Lower lobe of right lung (tissue), 2 donors: ENCODE measurements at regions not wholly inside any gene's neighbourhood (a gene's known extent, or its start where the extent isn't known, plus 50 kb on each side); places are given as distances from the start of the nearest gene placed in this dataset.
"Not testable (repeated sequence)": the region's sequence is repeated elsewhere in the genome, so short reads cannot be mapped to it uniquely, and the experiment has no call there.

Experiments
- ATAC-seq, 2 donors: fragments of 200-7000 bp; cut with Tn5 transposase; one replicate each; pipeline ENCODE4 v1.9.1; 2020 to 2022; ENCODE audit warnings: mild to moderate bottlenecking in 2 of 2, moderate library complexity in 2 of 2
- DNase-seq: peaks from one replicate; pipeline ENCODE4 v3.0.0-alpha.2; 2020
- H3K27ac ChIP-seq: fragments of 200-600 bp; one replicate; pipeline ENCODE4 v1.8.0; 2022
- H3K27me3 ChIP-seq: fragments of 200-600 bp; one replicate; pipeline ENCODE4 v1.8.0; 2022; ENCODE audit warnings: low read depth
- H3K36me3 ChIP-seq: fragments of 200-600 bp; one replicate; pipeline ENCODE4 v1.8.0; 2022; ENCODE audit warnings: mild to moderate bottlenecking
- H3K4me1 ChIP-seq: fragments of 200-600 bp; one replicate; pipeline ENCODE4 v1.8.0; 2022
- H3K4me3 ChIP-seq: fragments of 200-600 bp; one replicate; pipeline ENCODE4 v1.8.0; 2022; ENCODE audit warnings: mild to moderate bottlenecking
- H3K9me3 ChIP-seq: fragments of 200-600 bp; one replicate; pipeline ENCODE4 v1.8.0; 2022
- CTCF ChIP-seq: fragments of 200-600 bp; IDR thresholded peaks from one replicate; pipeline ENCODE4 v1.8.0; 2022; ENCODE audit warnings: antibody characterized with exemption, mild to moderate bottlenecking
- intact Hi-C: fragments of 100-400 bp; cut with DNase I; formaldehyde crosslinking; loops from one replicate; pipeline ENCODE4 v1.11.0; 2022
- donor health status: DM: no; HTN: yes; CAD: no; lungs with severe emphysema.

GRCh38 chr10:106355450-106355849 is 809.1 kb downstream of the SORCS1 start:
- intact Hi-C loops = no loop called here
- no peak for DNase-seq
- no peak overlapping the region for H3K27ac ChIP-seq
- H3K4me1 ChIP-seq = no peaks in the 10 kb centered on the region
- TF ChIP-seq CTCF = no peak
- H3K4me3 ChIP-seq = no peak overlapping the region
- ATAC-seq = no peak
- H3K36me3 ChIP-seq = no peaks in the 10 kb centered on the region
- H3K9me3 ChIP-seq = no peaks in the 10 kb centered on the region
- H3K27me3 ChIP-seq = no peaks in the 10 kb centered on the region

- ATAC-seq (no peak), DNase-seq (no peak)
- Histone ChIP-seq H3K9me3 (no peaks in the 10 kb centered on the region), H3K4me3 (no peak overlapping the region), H3K4me1 (no peaks in the 10 kb centered on the region), H3K27ac (no peak overlapping the region), H3K27me3 (no peaks in the 10 kb centered on the region), H3K36me3 (no peaks in the 10 kb centered on the region)
- intact Hi-C loops = no loop called here
- TF ChIP-seq CTCF = no peak
Measured at GRCh38 chr10:106348933-106349332, 815.6 kb downstream of the SORCS1 start.

GRCh38 chr10:106347547-106347946 is 817.0 kb downstream of the SORCS1 start:
- H3K27ac ChIP-seq = no peak overlapping the region
- DNase-seq (no peak), ATAC-seq (no peak)
- no peaks in the 10 kb centered on the region for H3K4me1 ChIP-seq
- no peaks in the 10 kb centered on the region for H3K9me3 ChIP-seq
- intact Hi-C loops = no loop called here
- H3K36me3 ChIP-seq = no peaks in the 10 kb centered on the region
- no peak overlapping the region for H3K4me3 ChIP-seq
- H3K27me3 ChIP-seq = no peaks in the 10 kb centered on the region
- no peak for TF ChIP-seq CTCF

- H3K4me3 ChIP-seq, H3K36me3 ChIP-seq, DNase-seq, H3K27ac ChIP-seq, ATAC-seq, intact Hi-C loops, H3K9me3 ChIP-seq, H3K4me1 ChIP-seq, H3K27me3 ChIP-seq: not testable (repeated sequence)
Measured at GRCh38 chr10:106343539-106343938, 821.0 kb downstream of the SORCS1 start.

- Histone ChIP-seq H3K9me3 (no peaks in the 10 kb centered on the region), H3K4me3 (no peak overlapping the region), H3K4me1 (no peaks in the 10 kb centered on the region), H3K27me3 (no peaks in the 10 kb centered on the region), H3K27ac (no peak overlapping the region), H3K36me3 (no peaks in the 10 kb centered on the region)
- ATAC-seq (no peak), DNase-seq (no peak)
- intact Hi-C loops = no loop called here
- no peak for TF ChIP-seq CTCF
Measured at GRCh38 chr10:106341356-106341755, 823.1 kb downstream of the SORCS1 start.

- H3K9me3 ChIP-seq = no peaks in the 10 kb centered on the region
Measured at GRCh38 chr10:106338486-106338885, 826.0 kb downstream of the SORCS1 start.

More at GRCh38 chr10:106338486-106338885, 826.0 kb downstream of the SORCS1 start:
- TF ChIP-seq CTCF = no peak
- Histone ChIP-seq H3K36me3 (no peaks in the 10 kb centered on the region), H3K4me3 (no peak overlapping the region), H3K27me3 (no peaks in the 10 kb centered on the region), H3K4me1 (no peaks in the 10 kb centered on the region), H3K27ac (no peak overlapping the region)
- intact Hi-C loops = no loop called here
- DNase-seq (no peak), ATAC-seq (no peak)
